ENCODE measurements at regions not wholly inside any gene's neighbourhood (a gene's known extent, or its start where the extent isn't known, plus 50 kb on each side); places are given as distances from the start of the nearest gene placed in this dataset.

GRCh38 chr6:168149015-168149414 lies 70.0 kb upstream of the FRMD1 start (continued):
- TF ChIP-seq, protein P1, sequence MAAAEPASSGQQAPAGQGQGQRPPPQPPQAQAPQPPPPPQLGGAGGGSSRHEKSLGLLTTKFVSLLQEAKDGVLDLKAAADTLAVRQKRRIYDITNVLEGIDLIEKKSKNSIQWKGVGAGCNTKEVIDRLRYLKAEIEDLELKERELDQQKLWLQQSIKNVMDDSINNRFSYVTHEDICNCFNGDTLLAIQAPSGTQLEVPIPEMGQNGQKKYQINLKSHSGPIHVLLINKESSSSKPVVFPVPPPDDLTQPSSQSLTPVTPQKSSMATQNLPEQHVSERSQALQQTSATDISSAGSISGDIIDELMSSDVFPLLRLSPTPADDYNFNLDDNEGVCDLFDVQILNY (CRISPR knock-in tag; IDR thresholded peaks at IDR 0.05), result no peak
- TF ChIP-seq CBFB (CRISPR knock-in tag; IDR thresholded peaks at IDR 0.05; ENCODE audit: low read depth), result no peak
- TF ChIP-seq NFATC4 (CRISPR knock-in tag; IDR thresholded peaks at IDR 0.05), result no peak
- TF ChIP-seq, protein P2, sequence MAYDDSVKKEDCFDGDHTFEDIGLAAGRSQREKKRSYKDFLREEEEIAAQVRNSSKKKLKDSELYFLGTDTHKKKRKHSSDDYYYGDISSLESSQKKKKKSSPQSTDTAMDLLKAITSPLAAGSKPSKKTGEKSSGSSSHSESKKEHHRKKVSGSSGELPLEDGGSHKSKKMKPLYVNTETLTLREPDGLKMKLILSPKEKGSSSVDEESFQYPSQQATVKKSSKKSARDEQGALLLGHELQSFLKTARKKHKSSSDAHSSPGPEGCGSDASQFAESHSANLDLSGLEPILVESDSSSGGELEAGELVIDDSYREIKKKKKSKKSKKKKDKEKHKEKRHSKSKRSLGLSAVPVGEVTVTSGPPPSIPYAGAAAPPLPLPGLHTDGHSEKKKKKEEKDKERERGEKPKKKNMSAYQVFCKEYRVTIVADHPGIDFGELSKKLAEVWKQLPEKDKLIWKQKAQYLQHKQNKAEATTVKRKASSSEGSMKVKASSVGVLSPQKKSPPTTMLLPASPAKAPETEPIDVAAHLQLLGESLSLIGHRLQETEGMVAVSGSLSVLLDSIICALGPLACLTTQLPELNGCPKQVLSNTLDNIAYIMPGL (CRISPR knock-in tag; IDR thresholded peaks at IDR 0.05), result no peak
- no peak for TF ChIP-seq HMGA2 (CRISPR knock-in tag; IDR thresholded peaks at IDR 0.05)
- TF ChIP-seq, protein P3, sequence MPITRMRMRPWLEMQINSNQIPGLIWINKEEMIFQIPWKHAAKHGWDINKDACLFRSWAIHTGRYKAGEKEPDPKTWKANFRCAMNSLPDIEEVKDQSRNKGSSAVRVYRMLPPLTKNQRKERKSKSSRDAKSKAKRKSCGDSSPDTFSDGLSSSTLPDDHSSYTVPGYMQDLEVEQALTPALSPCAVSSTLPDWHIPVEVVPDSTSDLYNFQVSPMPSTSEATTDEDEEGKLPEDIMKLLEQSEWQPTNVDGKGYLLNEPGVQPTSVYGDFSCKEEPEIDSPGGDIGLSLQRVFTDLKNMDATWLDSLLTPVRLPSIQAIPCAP (CRISPR knock-in tag; IDR thresholded peaks at IDR 0.05), result no peak

DNA sequence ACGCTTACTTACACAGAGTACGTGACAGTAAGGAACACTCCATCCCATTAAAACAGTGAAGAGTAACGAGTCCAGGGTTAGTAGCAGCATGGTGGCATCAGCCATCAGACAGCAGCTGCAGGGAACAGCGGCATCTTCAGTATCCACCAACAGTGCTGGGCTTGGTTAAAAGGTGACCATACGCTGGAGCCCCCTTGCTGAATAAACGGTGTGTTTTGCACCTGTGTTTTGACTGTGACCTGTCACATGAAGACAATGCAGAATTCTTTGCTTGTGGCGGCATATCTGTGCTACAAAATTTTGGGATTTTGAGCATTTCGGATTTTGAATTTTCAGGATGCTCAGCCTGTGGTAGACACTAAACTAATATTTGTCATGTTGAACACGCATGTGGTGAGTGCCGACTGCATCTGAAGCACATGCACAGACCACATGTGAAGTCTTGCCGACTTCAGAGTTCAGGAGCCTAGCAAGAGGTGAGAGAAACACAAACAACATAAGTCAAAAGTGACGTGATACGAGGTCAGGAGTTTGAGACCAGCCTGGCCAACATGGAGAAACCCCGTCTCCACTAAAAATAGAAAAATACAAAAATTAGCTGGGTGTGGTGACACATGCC lies 69.3 kb upstream of the FRMD1 start:
- Mint-ChIP-seq H3K4me3 (no peak overlapping the region), H3K27ac (no peak overlapping the region), H3K4me1 (peaks cover 6% of the 10 kb centered on the region), H3K27me3 (ENCODE audit: low read depth) (no peaks in the 10 kb centered on the region), H3K36me3 (no peaks in the 10 kb centered on the region), H3K9me3 (no peaks in the 10 kb centered on the region)
- ChIA-PET POLR2A (no interaction called here), CTCF (no interaction called here)
- no peak for TF ChIP-seq MYBL2 (CRISPR knock-in tag; IDR thresholded peaks at IDR 0.05)
- TF ChIP-seq, protein P4, sequence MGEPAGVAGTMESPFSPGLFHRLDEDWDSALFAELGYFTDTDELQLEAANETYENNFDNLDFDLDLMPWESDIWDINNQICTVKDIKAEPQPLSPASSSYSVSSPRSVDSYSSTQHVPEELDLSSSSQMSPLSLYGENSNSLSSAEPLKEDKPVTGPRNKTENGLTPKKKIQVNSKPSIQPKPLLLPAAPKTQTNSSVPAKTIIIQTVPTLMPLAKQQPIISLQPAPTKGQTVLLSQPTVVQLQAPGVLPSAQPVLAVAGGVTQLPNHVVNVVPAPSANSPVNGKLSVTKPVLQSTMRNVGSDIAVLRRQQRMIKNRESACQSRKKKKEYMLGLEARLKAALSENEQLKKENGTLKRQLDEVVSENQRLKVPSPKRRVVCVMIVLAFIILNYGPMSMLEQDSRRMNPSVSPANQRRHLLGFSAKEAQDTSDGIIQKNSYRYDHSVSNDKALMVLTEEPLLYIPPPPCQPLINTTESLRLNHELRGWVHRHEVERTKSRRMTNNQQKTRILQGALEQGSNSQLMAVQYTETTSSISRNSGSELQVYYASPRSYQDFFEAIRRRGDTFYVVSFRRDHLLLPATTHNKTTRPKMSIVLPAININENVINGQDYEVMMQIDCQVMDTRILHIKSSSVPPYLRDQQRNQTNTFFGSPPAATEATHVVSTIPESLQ (CRISPR knock-in tag; IDR thresholded peaks at IDR 0.05), result no peak
- TF ChIP-seq GRHL2 (CRISPR knock-in tag; IDR thresholded peaks at IDR 0.05; ENCODE audit: insufficient replicate concordance, severe bottlenecking), result no peak
- no peak for TF ChIP-seq AFF4 (CRISPR knock-in tag; IDR thresholded peaks at IDR 0.05; ENCODE audit: borderline replicate concordance)
- TF ChIP-seq, protein P5, sequence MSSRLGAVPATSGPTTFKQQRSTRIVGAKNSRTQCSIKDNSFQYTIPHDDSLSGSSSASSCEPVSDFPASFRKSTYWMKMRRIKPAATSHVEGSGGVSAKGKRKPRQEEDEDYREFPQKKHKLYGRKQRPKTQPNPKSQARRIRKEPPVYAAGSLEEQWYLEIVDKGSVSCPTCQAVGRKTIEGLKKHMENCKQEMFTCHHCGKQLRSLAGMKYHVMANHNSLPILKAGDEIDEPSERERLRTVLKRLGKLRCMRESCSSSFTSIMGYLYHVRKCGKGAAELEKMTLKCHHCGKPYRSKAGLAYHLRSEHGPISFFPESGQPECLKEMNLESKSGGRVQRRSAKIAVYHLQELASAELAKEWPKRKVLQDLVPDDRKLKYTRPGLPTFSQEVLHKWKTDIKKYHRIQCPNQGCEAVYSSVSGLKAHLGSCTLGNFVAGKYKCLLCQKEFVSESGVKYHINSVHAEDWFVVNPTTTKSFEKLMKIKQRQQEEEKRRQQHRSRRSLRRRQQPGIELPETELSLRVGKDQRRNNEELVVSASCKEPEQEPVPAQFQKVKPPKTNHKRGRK (CRISPR knock-in tag; IDR thresholded peaks at IDR 0.05; ENCODE audit: borderline replicate concordance), result no peak
- TF ChIP-seq E2F1 (CRISPR knock-in tag; IDR thresholded peaks at IDR 0.05), result no peak
- DNase-seq (ENCODE audit: low spot score) (no peak), ATAC-seq (no peak)
